ENCODE measurements at regions not wholly inside any gene's neighbourhood (a gene's known extent, or its start where the extent isn't known, plus 50 kb on each side); places are given as distances from the start of the nearest gene placed in this dataset.

DNA sequence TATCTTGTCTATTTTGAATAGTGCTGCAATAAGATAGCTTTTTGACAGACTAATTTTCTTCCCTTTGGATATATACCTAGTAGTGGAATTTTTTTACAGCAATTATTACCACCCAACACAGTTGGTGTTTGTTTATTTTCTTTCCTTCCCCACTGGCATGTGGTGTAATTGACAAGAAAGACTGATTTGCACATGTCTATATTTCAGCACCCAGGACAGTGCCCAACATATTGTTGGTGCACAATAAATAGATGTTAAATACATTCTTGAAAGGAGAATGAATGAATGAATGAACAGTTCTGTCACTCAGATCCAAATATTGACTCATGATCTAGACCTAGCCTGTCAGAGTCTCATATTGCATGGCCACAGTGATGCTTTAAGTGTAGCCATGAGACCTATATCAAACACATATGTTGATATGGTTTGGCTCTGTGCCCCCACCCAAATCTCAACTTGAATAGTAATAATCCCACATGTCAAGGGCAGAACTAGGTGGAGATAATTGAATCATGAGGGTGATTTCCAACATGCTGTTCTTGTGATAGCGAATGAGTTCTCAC, 538.2 kb downstream of the NYAP2 start:
- Histone ChIP-seq H2AFZ (ENCODE audit: low read length, unreplicated experiment) (no peak overlapping the region), H3K27ac (ENCODE audit: low read depth, low read length) (no peak overlapping the region), H3K79me2 (ENCODE audit: control insufficient read depth, insufficient read depth, low read length, unreplicated experiment) (no peaks in the 10 kb centered on the region), H3K4me1 (ENCODE audit: control insufficient read depth, insufficient read depth, low read length, unreplicated experiment) (no peaks in the 10 kb centered on the region), H3K4me3 (ENCODE audit: low read depth, low read length) (no peak overlapping the region), H3K36me3 (ENCODE audit: insufficient read depth, low read length) (no peaks in the 10 kb centered on the region), H3K27me3 (ENCODE audit: insufficient read depth, low read length) (no peaks in the 10 kb centered on the region)

- Histone ChIP-seq H3K4me3 (ENCODE audit: low read depth, low read length) (no peak overlapping the region), H2AFZ (ENCODE audit: low read length, unreplicated experiment) (no peak overlapping the region), H3K79me2 (ENCODE audit: control insufficient read depth, insufficient read depth, low read length, unreplicated experiment) (no peaks in the 10 kb centered on the region), H3K27me3 (ENCODE audit: insufficient read depth, low read length) (no peaks in the 10 kb centered on the region), H3K27ac (ENCODE audit: low read depth, low read length) (peak overlapping the region; percentile 33; the same call in 1 of the 2 replicates), H3K36me3 (ENCODE audit: insufficient read depth, low read length) (no peaks in the 10 kb centered on the region), H3K4me1 (ENCODE audit: control insufficient read depth, insufficient read depth, low read length, unreplicated experiment) (peaks cover 12% of the 10 kb centered on the region)
Observed at GRCh38 chr2:225932811-225933413, 533.4 kb downstream of the NYAP2 start.

GRCh38 chr2:225930687-225931086, 531.2 kb downstream of the NYAP2 start:
- no peak overlapping the region for H3K4me3 ChIP-seq (ENCODE audit: low read depth, low read length)
- no peaks in the 10 kb centered on the region for H3K36me3 ChIP-seq (ENCODE audit: insufficient read depth, low read length)

GRCh38 chr2:225920621-225921220, 521.2 kb downstream of the NYAP2 start:
- Histone ChIP-seq H3K79me2 (ENCODE audit: control insufficient read depth, insufficient read depth, low read length, unreplicated experiment) (no peaks in the 10 kb centered on the region), H3K4me1 (ENCODE audit: control insufficient read depth, insufficient read depth, low read length, unreplicated experiment) (no peaks in the 10 kb centered on the region), H2AFZ (ENCODE audit: low read length, unreplicated experiment) (no peak overlapping the region), H3K4me3 (ENCODE audit: low read depth, low read length) (no peak overlapping the region), H3K36me3 (ENCODE audit: insufficient read depth, low read length) (no peaks in the 10 kb centered on the region), H3K27ac (ENCODE audit: low read depth, low read length) (no peak overlapping the region), H3K27me3 (ENCODE audit: insufficient read depth, low read length) (no peaks in the 10 kb centered on the region)

More at GRCh38 chr2:225930687-225931086, 531.2 kb downstream of the NYAP2 start:
- peaks cover 12% of the 10 kb centered on the region for H3K4me1 ChIP-seq (ENCODE audit: control insufficient read depth, insufficient read depth, low read length, unreplicated experiment)
- no peak overlapping the region for H3K27ac ChIP-seq (ENCODE audit: low read depth, low read length)
- H3K79me2 ChIP-seq (ENCODE audit: control insufficient read depth, insufficient read depth, low read length, unreplicated experiment), result no peaks in the 10 kb centered on the region
- no peak overlapping the region for H2AFZ ChIP-seq (ENCODE audit: low read length, unreplicated experiment)
- no peaks in the 10 kb centered on the region for H3K27me3 ChIP-seq (ENCODE audit: insufficient read depth, low read length)

- no peaks in the 10 kb centered on the region for H3K4me1 ChIP-seq (ENCODE audit: control insufficient read depth, insufficient read depth, low read length, unreplicated experiment)
- no peak overlapping the region for H3K27ac ChIP-seq (ENCODE audit: low read depth, low read length)
- no peak overlapping the region for H2AFZ ChIP-seq (ENCODE audit: low read length, unreplicated experiment)
- no peaks in the 10 kb centered on the region for H3K36me3 ChIP-seq (ENCODE audit: insufficient read depth, low read length)
- no peak overlapping the region for H3K4me3 ChIP-seq (ENCODE audit: low read depth, low read length)
- no peaks in the 10 kb centered on the region for H3K27me3 ChIP-seq (ENCODE audit: insufficient read depth, low read length)
- no peaks in the 10 kb centered on the region for H3K79me2 ChIP-seq (ENCODE audit: control insufficient read depth, insufficient read depth, low read length, unreplicated experiment)
Observed at GRCh38 chr2:225916692-225917091, 517.2 kb downstream of the NYAP2 start.

- no peaks in the 10 kb centered on the region for H3K79me2 ChIP-seq (ENCODE audit: control insufficient read depth, insufficient read depth, low read length, unreplicated experiment)
- no peak overlapping the region for H3K27ac ChIP-seq (ENCODE audit: low read depth, low read length)
Observed at GRCh38 chr2:225911019-225911418, 511.5 kb downstream of the NYAP2 start.

DNA sequence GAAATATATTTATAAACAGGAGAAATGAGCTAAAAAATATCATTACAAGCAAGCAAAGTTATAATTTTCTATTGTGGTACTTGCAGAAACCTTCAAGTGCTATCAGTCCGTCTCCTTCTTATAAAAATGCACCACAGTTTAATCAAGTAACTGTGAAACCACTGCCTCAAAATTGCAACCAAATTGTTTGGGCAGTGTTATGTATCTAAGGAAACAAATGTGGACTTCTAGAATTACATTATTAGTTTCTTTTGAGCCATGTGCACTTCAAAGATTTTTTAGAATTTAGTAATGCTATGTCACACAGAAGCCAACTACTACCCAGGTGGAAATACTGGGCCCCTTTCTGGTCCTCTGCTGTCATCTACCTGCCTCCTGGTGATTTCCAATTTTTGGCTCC, 495.6 kb downstream of the NYAP2 start:
- Histone ChIP-seq H2AFZ (ENCODE audit: low read length, unreplicated experiment) (no peak overlapping the region), H3K79me2 (ENCODE audit: control insufficient read depth, insufficient read depth, low read length, unreplicated experiment) (no peaks in the 10 kb centered on the region), H3K4me3 (ENCODE audit: low read depth, low read length) (no peak overlapping the region), H3K27me3 (ENCODE audit: insufficient read depth, low read length) (no peaks in the 10 kb centered on the region), H3K4me1 (ENCODE audit: control insufficient read depth, insufficient read depth, low read length, unreplicated experiment) (peaks cover 17% of the 10 kb centered on the region), H3K36me3 (ENCODE audit: insufficient read depth, low read length) (no peaks in the 10 kb centered on the region), H3K27ac (ENCODE audit: low read depth, low read length) (peak overlapping the region; percentile 72)

More at GRCh38 chr2:225911019-225911418, 511.5 kb downstream of the NYAP2 start:
- H3K36me3 ChIP-seq (ENCODE audit: insufficient read depth, low read length), result no peaks in the 10 kb centered on the region
- H3K4me1 ChIP-seq (ENCODE audit: control insufficient read depth, insufficient read depth, low read length, unreplicated experiment), result no peaks in the 10 kb centered on the region
- H3K4me3 ChIP-seq (ENCODE audit: low read depth, low read length), result no peak overlapping the region
- H3K27me3 ChIP-seq (ENCODE audit: insufficient read depth, low read length), result no peaks in the 10 kb centered on the region
- no peak overlapping the region for H2AFZ ChIP-seq (ENCODE audit: low read length, unreplicated experiment)

GRCh38 chr2:225894236-225894980, 494.9 kb downstream of the NYAP2 start:
- Histone ChIP-seq H3K36me3 (ENCODE audit: insufficient read depth, low read length) (no peaks in the 10 kb centered on the region), H3K27ac (ENCODE audit: low read depth, low read length) (peak overlapping the region; percentile 72), H2AFZ (ENCODE audit: low read length, unreplicated experiment) (peak overlapping the region; percentile 71), H3K4me1 (ENCODE audit: control insufficient read depth, insufficient read depth, low read length, unreplicated experiment) (peaks cover 22% of the 10 kb centered on the region), H3K79me2 (ENCODE audit: control insufficient read depth, insufficient read depth, low read length, unreplicated experiment) (no peaks in the 10 kb centered on the region), H3K27me3 (ENCODE audit: insufficient read depth, low read length) (no peaks in the 10 kb centered on the region), H3K4me3 (ENCODE audit: low read depth, low read length) (no peak overlapping the region)

DNA sequence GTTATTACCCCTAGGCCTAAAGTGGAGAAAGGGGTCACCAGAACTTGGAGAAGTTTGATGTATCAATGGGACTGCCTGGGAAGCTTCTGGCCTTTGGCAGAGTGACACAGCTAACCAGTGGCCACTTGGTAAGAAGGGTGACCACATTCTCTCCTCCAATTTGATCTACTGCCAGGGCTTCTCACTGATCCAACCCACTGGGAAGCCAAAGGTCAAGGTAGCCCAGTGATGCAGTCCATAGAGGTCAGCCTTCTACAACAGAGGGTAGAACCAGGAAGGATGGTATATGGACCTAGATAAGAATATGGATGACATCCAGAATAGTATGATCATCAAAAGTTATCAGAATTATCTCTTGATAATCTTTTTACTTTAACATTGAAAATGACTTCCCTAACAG, 493.6 kb downstream of the NYAP2 start:
- Histone ChIP-seq H3K4me3 (ENCODE audit: low read depth, low read length) (no peak overlapping the region), H3K4me1 (ENCODE audit: control insufficient read depth, insufficient read depth, low read length, unreplicated experiment) (peaks cover 28% of the 10 kb centered on the region), H3K36me3 (ENCODE audit: insufficient read depth, low read length) (no peaks in the 10 kb centered on the region), H3K27me3 (ENCODE audit: insufficient read depth, low read length) (no peaks in the 10 kb centered on the region), H3K79me2 (ENCODE audit: control insufficient read depth, insufficient read depth, low read length, unreplicated experiment) (no peaks in the 10 kb centered on the region), H2AFZ (ENCODE audit: low read length, unreplicated experiment) (no peak overlapping the region), H3K27ac (ENCODE audit: low read depth, low read length) (no peak overlapping the region)

- H2AFZ ChIP-seq (ENCODE audit: low read length, unreplicated experiment), result no peak overlapping the region
- H3K4me1 ChIP-seq (ENCODE audit: control insufficient read depth, insufficient read depth, low read length, unreplicated experiment), result peaks cover 28% of the 10 kb centered on the region
- H3K36me3 ChIP-seq (ENCODE audit: insufficient read depth, low read length), result no peaks in the 10 kb centered on the region
- no peaks in the 10 kb centered on the region for H3K27me3 ChIP-seq (ENCODE audit: insufficient read depth, low read length)
- H3K27ac ChIP-seq (ENCODE audit: low read depth, low read length), result no peak overlapping the region
- H3K4me3 ChIP-seq (ENCODE audit: low read depth, low read length), result no peak overlapping the region
- no peaks in the 10 kb centered on the region for H3K79me2 ChIP-seq (ENCODE audit: control insufficient read depth, insufficient read depth, low read length, unreplicated experiment)
Observed at GRCh38 chr2:225891771-225892170, 492.3 kb downstream of the NYAP2 start.
